Smooth muscle cell (in vitro differentiated cells): ENCODE measurements at regions not wholly inside any gene's neighbourhood (a gene's known extent, or its start where the extent isn't known, plus 50 kb on each side); places are given as distances from the start of the nearest gene placed in this dataset.

Experiments used
- DNase-seq: peaks from one replicate; lab custom pipeline; 2025; ENCODE audit not compliant: unreplicated experiment; lab: John Stamatoyannopoulos, UW
- H2AFZ ChIP-seq: fragments of 200-600 bp; sonication (generic); 2 replicates; pipeline ENCODE4 v1.6.0; 2016; ENCODE audit warnings: antibody characterized with exemption, low read depth, mild to moderate bottlenecking
- H3F3A ChIP-seq: fragments of 200-600 bp; sonication (generic); 2 replicates; pipeline ENCODE4 v1.6.0; 2017; ENCODE audit warnings: antibody characterized with exemption, low read depth
- H3K27ac ChIP-seq: fragments of 200-600 bp; sonication (generic); 2 replicates; pipeline ENCODE4 v1.5.1; 2016; ENCODE audit warnings: low read depth, mild to moderate bottlenecking
- H3K27me3 ChIP-seq: fragments of 200-600 bp; sonication (generic); 2 replicates; pipeline ENCODE4 v1.6.1; 2016; ENCODE audit warnings: low read depth, mild to moderate bottlenecking
- H3K36me3 ChIP-seq: fragments of 200-600 bp; sonication (generic); 2 replicates; pipeline ENCODE4 v1.5.1; 2016; ENCODE audit warnings: low read depth
- H3K4me1 ChIP-seq: fragments of 200-600 bp; sonication (generic); 2 replicates; pipeline ENCODE4 v1.5.1; 2016; ENCODE audit warnings: low read depth
- H3K4me2 ChIP-seq: fragments of 200-600 bp; sonication (generic); 2 replicates; pipeline ENCODE4 v1.6.0; 2016; ENCODE audit warnings: mild to moderate bottlenecking
- H3K4me3 ChIP-seq: fragments of 200-600 bp; sonication (generic); 2 replicates; pipeline ENCODE4 v1.5.1; 2016; ENCODE audit warnings: mild to moderate bottlenecking
- H3K79me2 ChIP-seq: fragments of 200-600 bp; sonication (generic); 2 replicates; pipeline ENCODE4 v1.6.0; 2016; ENCODE audit warnings: low read depth, mild to moderate bottlenecking
- H3K9ac ChIP-seq: fragments of 200-600 bp; sonication (generic); 2 replicates; pipeline ENCODE4 v1.6.0; 2016; ENCODE audit warnings: low read depth
- H3K9me3 ChIP-seq: fragments of 200-600 bp; sonication (generic); replicated peaks from 2 replicates; pipeline ENCODE4 v1.5.1; 2016; ENCODE audit warnings: low read depth
- H4K20me1 ChIP-seq: fragments of 200-600 bp; sonication (generic); 2 replicates; pipeline ENCODE4 v1.6.0; 2016; ENCODE audit warnings: low read depth
- CTCF ChIP-seq: fragments of 200-600 bp; sonication (generic); IDR thresholded peaks from 2 replicates; pipeline ENCODE4 v1.5.1; 2017; ENCODE audit warnings: borderline replicate concordance, mild to moderate bottlenecking, antibody characterized with exemption; ENCODE audit not compliant: insufficient read depth, poor library complexity, severe bottlenecking
- WGBS: methylation state at CpG from one replicate; pipeline ENCODE4 v1.1.7; 2016; ENCODE audit warnings: low lambda C conversion rate; 5-methylcytosine and 5-hydroxymethylcytosine counted together

- no peaks in the 10 kb centered on the region for H3K79me2 ChIP-seq
- no peaks in the 10 kb centered on the region for H4K20me1 ChIP-seq
- DNase-seq = no peak
- H3K36me3 ChIP-seq = no peaks in the 10 kb centered on the region
- no peak overlapping the region for H2AFZ ChIP-seq
- no peak overlapping the region for H3K4me2 ChIP-seq
- no peak overlapping the region for H3K4me3 ChIP-seq
- no peak overlapping the region for H3K27ac ChIP-seq
- WGBS = 96% methylated on average over 40 of the region's 40 CpGs
- TF ChIP-seq CTCF = no peak
- H3K27me3 ChIP-seq = no peaks in the 10 kb centered on the region
- no peaks in the 10 kb centered on the region for H3K9me3 ChIP-seq
- H3K9ac ChIP-seq = no peak overlapping the region
- H3K4me1 ChIP-seq = no peaks in the 10 kb centered on the region
- H3F3A ChIP-seq = no peaks in the 10 kb centered on the region
Observed at GRCh38 chr17:68135141-68135887, 99.8 kb downstream of the KPNA2 start.

DNA sequence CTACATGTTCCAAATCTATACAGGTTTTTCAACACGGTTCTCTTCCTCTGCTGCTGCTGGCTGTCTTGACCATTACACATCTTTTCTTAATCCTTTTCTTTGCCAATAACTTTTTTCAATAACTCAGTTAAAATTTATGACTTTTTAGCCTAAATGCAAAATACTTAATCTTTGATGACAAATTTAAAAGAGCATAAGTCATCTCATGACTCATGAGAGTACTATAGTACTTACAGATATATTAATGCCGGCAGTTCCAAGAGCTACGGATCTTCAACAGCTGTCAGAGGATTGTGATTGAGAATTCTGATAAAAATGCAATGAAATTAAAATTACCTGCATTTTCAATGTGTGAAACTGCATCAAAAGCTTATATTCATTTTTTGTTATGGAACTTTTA lies 105.5 kb downstream of the KPNA2 start:
- H3K9ac ChIP-seq = no peak overlapping the region
- H3K4me3 ChIP-seq = no peak overlapping the region
- no peak overlapping the region for H3K4me2 ChIP-seq
- WGBS = 54% methylated on average over 3 of the region's 3 CpGs
- H3K4me1 ChIP-seq = no peaks in the 10 kb centered on the region
- TF ChIP-seq CTCF = no peak
- DNase-seq = no peak
- no peaks in the 10 kb centered on the region for H3F3A ChIP-seq
- H3K27ac ChIP-seq = no peak overlapping the region
- H4K20me1 ChIP-seq = no peaks in the 10 kb centered on the region
- no peaks in the 10 kb centered on the region for H3K79me2 ChIP-seq
- H3K36me3 ChIP-seq = no peaks in the 10 kb centered on the region
- no peak overlapping the region for H2AFZ ChIP-seq
- no peaks in the 10 kb centered on the region for H3K9me3 ChIP-seq
- H3K27me3 ChIP-seq = no peaks in the 10 kb centered on the region

GRCh38 chr17:68142595-68142994 lies 105.2 kb upstream of the AMZ2 start:
- WGBS = 88% methylated on average over 1 of the region's 1 CpG
- DNase-seq = no peak
- Histone ChIP-seq H2AFZ (no peak overlapping the region), H3K79me2 (no peaks in the 10 kb centered on the region), H3K27me3 (no peaks in the 10 kb centered on the region), H3K36me3 (no peaks in the 10 kb centered on the region), H3K27ac (no peak overlapping the region), H4K20me1 (no peaks in the 10 kb centered on the region), H3K4me1 (no peaks in the 10 kb centered on the region), H3K9ac (no peak overlapping the region), H3F3A (no peaks in the 10 kb centered on the region), H3K4me3 (no peak overlapping the region), H3K4me2 (no peak overlapping the region), H3K9me3 (no peaks in the 10 kb centered on the region)
- no peak for TF ChIP-seq CTCF

- no peak for TF ChIP-seq CTCF
- 92% methylated on average over 2 of the region's 2 CpGs for WGBS
- no peaks in the 10 kb centered on the region for H3K27me3 ChIP-seq
- H3K27ac ChIP-seq = no peak overlapping the region
- DNase-seq = no peak
- no peaks in the 10 kb centered on the region for H3K4me1 ChIP-seq
- no peaks in the 10 kb centered on the region for H3K9me3 ChIP-seq
- no peaks in the 10 kb centered on the region for H3K36me3 ChIP-seq
- H3K4me2 ChIP-seq = no peak overlapping the region
- H3K4me3 ChIP-seq = no peak overlapping the region
- H2AFZ ChIP-seq = no peak overlapping the region
- H3K79me2 ChIP-seq = no peaks in the 10 kb centered on the region
- H3F3A ChIP-seq = no peaks in the 10 kb centered on the region
- H4K20me1 ChIP-seq = no peaks in the 10 kb centered on the region
- no peak overlapping the region for H3K9ac ChIP-seq
Observed at GRCh38 chr17:68143425-68143824, 104.4 kb upstream of the AMZ2 start.
